ENCODE measurements at regions not wholly inside any gene's neighbourhood (a gene's known extent, or its start where the extent isn't known, plus 50 kb on each side); places are given as distances from the start of the nearest gene placed in this dataset.

DNA sequence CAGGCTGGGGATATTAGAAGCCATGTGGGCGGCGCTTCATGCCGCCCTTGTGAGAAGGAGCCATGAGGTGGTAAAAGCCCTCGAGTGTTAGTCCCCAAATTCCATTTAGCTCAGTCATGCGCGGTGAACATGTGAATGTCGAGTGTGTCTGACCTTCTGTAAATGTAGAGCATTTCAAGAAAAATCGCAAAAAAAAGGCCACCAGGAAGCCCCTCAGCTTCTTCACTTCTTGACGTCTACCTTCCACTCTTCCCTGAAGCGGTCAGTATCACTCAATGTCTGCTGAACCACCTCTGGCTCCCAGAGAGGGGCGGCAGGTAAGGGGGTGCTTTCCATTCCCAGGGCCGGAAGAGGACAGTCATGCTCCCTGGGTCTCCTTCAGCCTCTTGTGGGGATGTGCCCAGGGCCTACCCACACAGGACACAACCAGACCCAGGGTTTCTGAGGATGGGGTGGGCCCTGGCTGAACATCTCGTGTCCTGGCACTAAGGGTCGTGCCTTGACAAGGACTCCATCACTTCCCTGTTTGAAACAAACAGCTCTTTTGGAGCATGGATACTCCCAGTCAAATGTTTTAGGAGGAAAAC lies 274.9 kb downstream of the FAM43A start:
- FAIRE-seq (no peak), ATAC-seq (no peak)

DNA sequence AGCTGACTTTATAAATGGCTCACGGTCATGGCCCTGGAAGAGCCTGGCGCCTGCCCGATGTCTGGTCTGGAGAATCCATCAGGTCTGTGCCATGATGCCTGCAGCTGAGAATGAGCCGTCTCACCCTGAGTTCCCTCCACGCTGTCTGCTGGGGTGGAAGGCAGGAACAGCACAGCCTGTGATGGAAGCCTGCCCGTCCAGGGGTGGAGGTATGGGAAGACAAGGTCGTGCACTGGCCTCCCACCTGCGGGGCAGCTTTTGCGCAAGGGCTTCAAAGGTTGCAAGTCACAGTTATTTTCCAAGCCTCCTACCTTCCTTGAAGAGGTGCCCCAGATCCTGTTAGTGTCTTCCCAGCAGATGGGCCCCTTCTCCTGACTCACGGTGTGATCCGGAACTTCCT lies 275.5 kb downstream of the FAM43A start:
- WGBS, 2 donors: 78 to 88% methylated on average over 11 of the region's 11 CpGs
- no peaks in the 10 kb centered on the region for H3K27me3 ChIP-seq
- intact Hi-C loops (cut with DNase I): no loop called here
- H3K9me3 ChIP-seq: no peaks in the 10 kb centered on the region
- H3K27ac ChIP-seq: no peak overlapping the region
- DNase-seq: no peak
- TF ChIP-seq, protein P1, sequence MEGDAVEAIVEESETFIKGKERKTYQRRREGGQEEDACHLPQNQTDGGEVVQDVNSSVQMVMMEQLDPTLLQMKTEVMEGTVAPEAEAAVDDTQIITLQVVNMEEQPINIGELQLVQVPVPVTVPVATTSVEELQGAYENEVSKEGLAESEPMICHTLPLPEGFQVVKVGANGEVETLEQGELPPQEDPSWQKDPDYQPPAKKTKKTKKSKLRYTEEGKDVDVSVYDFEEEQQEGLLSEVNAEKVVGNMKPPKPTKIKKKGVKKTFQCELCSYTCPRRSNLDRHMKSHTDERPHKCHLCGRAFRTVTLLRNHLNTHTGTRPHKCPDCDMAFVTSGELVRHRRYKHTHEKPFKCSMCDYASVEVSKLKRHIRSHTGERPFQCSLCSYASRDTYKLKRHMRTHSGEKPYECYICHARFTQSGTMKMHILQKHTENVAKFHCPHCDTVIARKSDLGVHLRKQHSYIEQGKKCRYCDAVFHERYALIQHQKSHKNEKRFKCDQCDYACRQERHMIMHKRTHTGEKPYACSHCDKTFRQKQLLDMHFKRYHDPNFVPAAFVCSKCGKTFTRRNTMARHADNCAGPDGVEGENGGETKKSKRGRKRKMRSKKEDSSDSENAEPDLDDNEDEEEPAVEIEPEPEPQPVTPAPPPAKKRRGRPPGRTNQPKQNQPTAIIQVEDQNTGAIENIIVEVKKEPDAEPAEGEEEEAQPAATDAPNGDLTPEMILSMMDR (IDR thresholded peaks at IDR 0.05): no peak
- no peak overlapping the region for H3K4me3 ChIP-seq
- H3K4me1 ChIP-seq: no peaks in the 10 kb centered on the region
- H3K36me3 ChIP-seq: no peaks in the 10 kb centered on the region
- no peak for FAIRE-seq
- no peak for ATAC-seq

More for the DNA sequence above, 274.9 kb downstream of the FAM43A start:
- Histone ChIP-seq H3K9me3 (no peaks in the 10 kb centered on the region), H3K4me3 (no peak overlapping the region), H3K4me1 (no peaks in the 10 kb centered on the region), H3K27ac (no peak overlapping the region), H3K36me3 (no peaks in the 10 kb centered on the region), H3K27me3 (no peaks in the 10 kb centered on the region)
- intact Hi-C loops (cut with DNase I): no loop called here
- WGBS, 2 donors: 78 to 83% methylated on average over 14 of the region's 14 CpGs
- no peak for DNase-seq
- TF ChIP-seq, protein P1 (IDR thresholded peaks at IDR 0.05): no peak

DNA sequence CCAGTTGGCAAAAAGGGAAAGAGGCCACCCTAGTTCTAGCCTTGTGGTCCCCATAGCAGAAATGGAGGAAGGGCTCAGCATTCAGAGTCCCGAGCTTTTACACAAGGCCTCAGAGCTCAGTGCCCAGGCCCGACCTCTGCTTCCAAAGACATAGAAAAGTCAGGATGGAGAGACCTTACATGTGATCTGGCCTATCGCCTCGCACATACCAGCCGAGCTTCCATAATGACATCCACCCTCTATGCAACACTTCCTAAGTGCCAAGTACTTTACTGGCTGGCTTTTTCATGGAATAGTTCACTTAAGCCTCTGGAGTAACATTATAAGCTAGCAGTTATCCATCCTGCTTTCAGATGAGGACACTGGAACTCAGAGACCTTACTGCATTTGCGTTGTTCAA lies 275.9 kb downstream of the FAM43A start:
- Histone ChIP-seq H3K4me1 (no peaks in the 10 kb centered on the region), H3K27me3 (no peaks in the 10 kb centered on the region), H3K4me3 (no peak overlapping the region), H3K27ac (no peak overlapping the region), H3K36me3 (no peaks in the 10 kb centered on the region), H3K9me3 (no peaks in the 10 kb centered on the region)
- TF ChIP-seq, protein P1 (IDR thresholded peaks at IDR 0.05): no peak
- DNase-seq (no peak), FAIRE-seq (no peak), ATAC-seq (no peak)
- intact Hi-C loops (cut with DNase I): no loop called here
- 81 to 93% methylated on average over 6 of the region's 6 CpGs for WGBS, 2 donors

DNA sequence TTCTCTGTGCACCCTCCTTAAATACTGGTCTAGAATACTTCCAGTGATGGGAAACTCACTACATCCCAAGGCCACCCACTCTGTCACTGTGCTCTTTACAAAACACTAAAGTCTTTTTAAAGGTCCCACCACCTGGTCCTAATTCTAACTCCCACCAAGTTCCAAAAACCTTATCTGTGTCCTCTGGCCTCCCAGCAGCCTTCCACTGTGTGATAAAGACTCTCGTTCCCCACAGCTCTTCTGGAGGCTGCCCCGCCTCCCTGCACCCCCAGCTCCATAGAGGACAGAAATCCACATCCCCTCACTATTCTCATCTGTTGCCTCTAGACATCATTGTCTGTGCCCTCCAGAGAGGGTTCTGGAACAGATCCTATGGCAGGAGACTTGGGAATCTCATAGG lies 276.4 kb downstream of the FAM43A start:
- Histone ChIP-seq H3K4me1 (no peaks in the 10 kb centered on the region), H3K9me3 (no peaks in the 10 kb centered on the region), H3K36me3 (no peaks in the 10 kb centered on the region), H3K27me3 (no peaks in the 10 kb centered on the region), H3K4me3 (no peak overlapping the region), H3K27ac (no peak overlapping the region)
- TF ChIP-seq, protein P1 (IDR thresholded peaks at IDR 0.05): no peak
- DNase-seq (no peak), FAIRE-seq (no peak), ATAC-seq (no peak)
- intact Hi-C loops (cut with DNase I): no loop called here
- WGBS, 2 donors: 64 to 71% methylated on average over 2 of the region's 2 CpGs

DNA sequence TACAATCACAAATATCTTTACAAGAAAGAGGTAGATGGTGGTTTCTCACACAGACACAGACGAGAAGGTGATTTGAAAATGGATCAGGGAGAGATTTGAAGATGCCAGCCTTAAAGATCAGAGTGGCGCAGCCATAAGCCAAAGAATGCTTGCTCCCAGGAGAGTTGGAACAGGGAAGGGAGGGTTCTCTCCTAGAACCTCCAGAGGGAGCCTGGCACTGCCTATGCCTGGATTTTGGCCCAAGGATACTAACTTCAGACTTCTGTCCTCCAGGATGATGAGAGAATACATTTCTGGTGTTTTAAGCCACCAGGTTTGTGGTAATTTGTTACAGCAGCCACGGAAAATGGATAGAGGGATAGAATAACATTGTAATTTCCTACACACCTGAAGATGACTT lies 279.1 kb downstream of the FAM43A start:
- Histone ChIP-seq H3K27ac (no peak overlapping the region), H3K4me1 (no peaks in the 10 kb centered on the region), H3K4me3 (no peak overlapping the region), H3K9me3 (no peaks in the 10 kb centered on the region), H3K36me3 (no peaks in the 10 kb centered on the region), H3K27me3 (no peaks in the 10 kb centered on the region)
- WGBS, 2 donors: 79 to 92% methylated on average over 3 of the region's 3 CpGs
- FAIRE-seq (no peak), ATAC-seq (no peak), DNase-seq (no peak)
- intact Hi-C loops (cut with DNase I): no loop called here
- TF ChIP-seq, protein P1 (IDR thresholded peaks at IDR 0.05): no peak
